Endothelial cell of umbilical vein (primary cell): ENCODE measurements at regions not wholly inside any gene's neighbourhood (a gene's known extent, or its start where the extent isn't known, plus 50 kb on each side); places are given as distances from the start of the nearest gene placed in this dataset.

Experiments used
- BruUV-seq: library from RNA; stranded (reverse); fragments of 400-500 nt; replicated peaks from 2 replicates; lab custom pipeline; 2021; lab: Mats Ljungman, UMichigan
- CTCF ChIA-PET: fragments of 300-600, 350-600 bp; sonication (Branson Sonifier 250); formaldehyde crosslinking; loops from one replicate; lab custom pipeline; 2021; ENCODE audit warnings: antibody characterized with exemption, inconsistent platforms; lab: Charles Lee
- POLR2A ChIA-PET: fragments of 300-600, 350-600 bp; sonication (Branson Sonifier 250); formaldehyde crosslinking; loops from one replicate; lab custom pipeline; 2021; ENCODE audit warnings: antibody characterized with exemption, inconsistent platforms; lab: Charles Lee
- DNase-seq: peaks from one replicate; pipeline ENCODE4 v3.0.0-alpha.2; 2011; ENCODE audit warnings: low read depth, low spot score
- FAIRE-seq: peaks from 2 replicates; lab custom pipeline; 2011; peaks lifted over from hg19 to GRCh38; lab: Jason Lieb, UNC
- H2AFZ ChIP-seq: 2 replicates; pipeline ENCODE4 v1.6.0; 2012; ENCODE audit warnings: low read depth, low read length, control low read depth, inconsistent platforms
- H3K27ac ChIP-seq: 2 replicates; pipeline ENCODE4 v1.5.1; 2011; ENCODE audit warnings: low read depth, mild to moderate bottlenecking, control low read depth, low read length, moderate library complexity; ENCODE audit not compliant: insufficient read depth
- H3K27me3 ChIP-seq, 2 experiments: 2 replicates each; pipeline versions ENCODE4 v1.6.0 to v1.6.1; 2011; ENCODE audit warnings: low read length in 2 of 2, mixed read lengths in 1 of 2; ENCODE audit not compliant: control insufficient read depth in 2 of 2, insufficient read depth in 2 of 2
- H3K36me3 ChIP-seq, 2 experiments: 2 replicates in 1 of 2; 3 replicates in 1 of 2; pipeline ENCODE4 v1.5.1; 2011; ENCODE audit warnings: low read length in 2 of 2, mild to moderate bottlenecking in 1 of 2, moderate library complexity in 1 of 2; ENCODE audit not compliant: control insufficient read depth in 2 of 2, insufficient read depth in 2 of 2; ENCODE audit errors: extremely low read depth in 1 of 2
- H3K4me1 ChIP-seq: 3 replicates; pipeline ENCODE4 v1.5.1; 2011; ENCODE audit warnings: mild to moderate bottlenecking, low read length; ENCODE audit not compliant: control insufficient read depth, insufficient read depth; ENCODE audit errors: extremely low read depth
- H3K4me2 ChIP-seq: 2 replicates; pipeline ENCODE4 v1.6.1; 2011; ENCODE audit warnings: low read length, control low read depth, mixed read lengths; ENCODE audit not compliant: insufficient read depth
- H3K4me3 ChIP-seq, 3 experiments: fragments of 200-600 bp in 1 of 3; sonication (generic), shearing (Covaris generic) in 1 of 3; replicated peaks in 1 of 3; 2 replicates each; pipeline ENCODE4 v1.5.1; 2011 to 2016; ENCODE audit warnings: control low read depth in 3 of 3, low read length in 3 of 3, mild to moderate bottlenecking in 2 of 3, inconsistent platforms in 1 of 3, low read depth in 1 of 3, moderate library complexity in 1 of 3; ENCODE audit not compliant: insufficient read depth in 1 of 3
- H3K79me2 ChIP-seq: 2 replicates; pipeline ENCODE4 v1.6.0; 2012; ENCODE audit warnings: low read length, inconsistent platforms; ENCODE audit not compliant: control insufficient read depth, insufficient read depth
- H3K9ac ChIP-seq: replicated peaks from 2 replicates; pipeline ENCODE3; 2011; ENCODE audit warnings: low read length, control low read depth; ENCODE audit not compliant: insufficient read depth; ENCODE audit errors: extremely low read depth
- H3K9me1 ChIP-seq: replicated peaks from 3 replicates; pipeline ENCODE4 v1.6.0; 2011; ENCODE audit warnings: mild to moderate bottlenecking, low read length; ENCODE audit not compliant: control insufficient read depth, insufficient read depth; ENCODE audit errors: extremely low read depth
- H3K9me3 ChIP-seq: replicated peaks from 2 replicates; pipeline ENCODE4 v1.5.1; 2012; ENCODE audit warnings: low read length, inconsistent platforms; ENCODE audit not compliant: control insufficient read depth, insufficient read depth
- H4K20me1 ChIP-seq: replicated peaks from 2 replicates; pipeline ENCODE3; 2011; ENCODE audit warnings: mild to moderate bottlenecking, low read length; ENCODE audit not compliant: control insufficient read depth, insufficient read depth; ENCODE audit errors: extremely low read depth
- EZH2 ChIP-seq: IDR thresholded peaks from 2 replicates; pipeline ENCODE4 v1.6.1; 2012; ENCODE audit warnings: borderline replicate concordance, low read depth, mild to moderate bottlenecking, moderate library complexity, low read length, inconsistent platforms; ENCODE audit not compliant: severe bottlenecking
- FOS ChIP-seq: IDR thresholded peaks from 2 replicates; pipeline ENCODE4 v1.6.1; 2011; ENCODE audit warnings: mild to moderate bottlenecking, low read length, moderate library complexity, borderline replicate concordance; ENCODE audit not compliant: insufficient read depth
- GATA2 ChIP-seq: IDR thresholded peaks from 2 replicates; pipeline ENCODE4 v1.7.0; 2011; ENCODE audit warnings: low read depth, mild to moderate bottlenecking, moderate library complexity, mixed read lengths, low read length; ENCODE audit not compliant: insufficient read length, insufficient read depth
- JUN ChIP-seq: IDR thresholded peaks from 2 replicates; pipeline ENCODE4 v1.6.1; 2011; ENCODE audit warnings: borderline replicate concordance, low read depth; ENCODE audit not compliant: insufficient read length, insufficient read depth
- MYC ChIP-seq: IDR thresholded peaks from one replicate; pipeline ENCODE4 v1.6.1; 2011; ENCODE audit warnings: mild to moderate bottlenecking, low read depth, low read length
- POLR2A ChIP-seq: IDR thresholded peaks from 2 replicates; pipeline ENCODE4 v1.6.1; 2012; ENCODE audit warnings: low read depth, mild to moderate bottlenecking, control low read depth, low read length
- POLR2AphosphoS5 ChIP-seq: IDR thresholded peaks from 2 replicates; pipeline ENCODE4 v1.6.1; 2012; ENCODE audit warnings: low read depth, mild to moderate bottlenecking, control low read depth, low read length, moderate library complexity; ENCODE audit not compliant: insufficient read depth
- dilution Hi-C: fragments of 300-500 bp; cut with MboI; formaldehyde crosslinking; loops from one replicate; pipeline ENCODE4 v1.15.0; 2019; ENCODE audit warnings: low sequenced_read_pairs; ENCODE audit not compliant: extremely low pct_ligation_motif_present
- intact Hi-C: fragments of 100-400 bp; cut with micrococcal nuclease; formaldehyde crosslinking; loops from one replicate; pipeline ENCODE4 v1.10.0; 2022
- TF ChIP-seq, protein P1 (sequence below), 2 donors: IDR thresholded peaks; 1 replicate in 1 of 2; 2 replicates in 1 of 2; pipeline ENCODE4 v1.5.1; 2011; ENCODE audit warnings: low read length in 2 of 2, mild to moderate bottlenecking in 2 of 2, moderate library complexity in 2 of 2, control low read depth in 1 of 2, inconsistent platforms in 1 of 2, low read depth in 1 of 2; ENCODE audit not compliant: insufficient read depth in 1 of 2; ENCODE audit errors: extremely low read depth in 1 of 2
- TF ChIP-seq, protein P2 (sequence below): IDR thresholded peaks from 2 replicates; pipeline ENCODE4 v1.6.1; 2011; ENCODE audit not compliant: insufficient read depth, insufficient read length

DNA sequence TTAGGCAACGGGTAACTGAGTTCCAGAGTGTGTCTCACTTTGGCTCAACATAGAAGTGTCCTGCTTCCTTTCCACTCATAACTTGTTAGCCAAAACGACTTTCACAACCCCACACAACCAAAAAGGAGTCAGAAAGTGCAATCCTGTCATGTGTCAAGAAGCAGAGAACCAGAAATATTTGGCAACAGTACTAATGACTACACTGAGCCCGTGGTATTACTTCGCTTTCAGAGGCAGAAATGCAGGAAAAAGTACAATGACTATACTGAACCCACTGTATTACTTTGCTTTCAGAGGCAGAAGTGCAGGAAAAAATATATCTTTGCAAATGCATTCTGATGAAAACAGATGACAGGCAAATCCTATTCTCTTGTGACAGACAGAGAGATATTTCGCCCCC, 484.6 kb downstream of the KIF2B start:
- H3K27me3 ChIP-seq = no peaks in the 10 kb centered on the region
- H4K20me1 ChIP-seq = no peaks in the 10 kb centered on the region
- BruUV-seq = no TSS peak
- POLR2A ChIA-PET = no interaction called here
- H3K9me3 ChIP-seq = peaks cover 4% of the 10 kb centered on the region
- H3K36me3 ChIP-seq = no peaks in the 10 kb centered on the region
- H3K4me1 ChIP-seq = no peaks in the 10 kb centered on the region
- H3K4me2 ChIP-seq = no peak overlapping the region
- CTCF ChIA-PET = no interaction called here
- H3K4me3 ChIP-seq = no peak overlapping the region
- TF ChIP-seq FOS (no peak), JUN (no peak), EZH2 (no peak), POLR2AphosphoS5 (no peak)
- TF ChIP-seq, protein P1, sequence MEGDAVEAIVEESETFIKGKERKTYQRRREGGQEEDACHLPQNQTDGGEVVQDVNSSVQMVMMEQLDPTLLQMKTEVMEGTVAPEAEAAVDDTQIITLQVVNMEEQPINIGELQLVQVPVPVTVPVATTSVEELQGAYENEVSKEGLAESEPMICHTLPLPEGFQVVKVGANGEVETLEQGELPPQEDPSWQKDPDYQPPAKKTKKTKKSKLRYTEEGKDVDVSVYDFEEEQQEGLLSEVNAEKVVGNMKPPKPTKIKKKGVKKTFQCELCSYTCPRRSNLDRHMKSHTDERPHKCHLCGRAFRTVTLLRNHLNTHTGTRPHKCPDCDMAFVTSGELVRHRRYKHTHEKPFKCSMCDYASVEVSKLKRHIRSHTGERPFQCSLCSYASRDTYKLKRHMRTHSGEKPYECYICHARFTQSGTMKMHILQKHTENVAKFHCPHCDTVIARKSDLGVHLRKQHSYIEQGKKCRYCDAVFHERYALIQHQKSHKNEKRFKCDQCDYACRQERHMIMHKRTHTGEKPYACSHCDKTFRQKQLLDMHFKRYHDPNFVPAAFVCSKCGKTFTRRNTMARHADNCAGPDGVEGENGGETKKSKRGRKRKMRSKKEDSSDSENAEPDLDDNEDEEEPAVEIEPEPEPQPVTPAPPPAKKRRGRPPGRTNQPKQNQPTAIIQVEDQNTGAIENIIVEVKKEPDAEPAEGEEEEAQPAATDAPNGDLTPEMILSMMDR (IDR thresholded peaks at IDR 0.05; ENCODE audit: extremely low read depth in 1 of 2, insufficient read depth in 1 of 2, low read depth in 1 of 2, low read length in 2 of 2) = no peak
- TF ChIP-seq, protein P2, sequence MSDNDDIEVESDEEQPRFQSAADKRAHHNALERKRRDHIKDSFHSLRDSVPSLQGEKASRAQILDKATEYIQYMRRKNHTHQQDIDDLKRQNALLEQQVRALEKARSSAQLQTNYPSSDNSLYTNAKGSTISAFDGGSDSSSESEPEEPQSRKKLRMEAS = no peak
- no peaks in the 10 kb centered on the region for H3K79me2 ChIP-seq
- no peak for FAIRE-seq
- dilution Hi-C loops (no loop called here), intact Hi-C loops (no loop called here)
- H3K9me1 ChIP-seq = no peaks in the 10 kb centered on the region
- DNase-seq = no peak
- H3K27ac ChIP-seq = no peak overlapping the region
- no peak overlapping the region for H2AFZ ChIP-seq
- no peak overlapping the region for H3K9ac ChIP-seq

DNA sequence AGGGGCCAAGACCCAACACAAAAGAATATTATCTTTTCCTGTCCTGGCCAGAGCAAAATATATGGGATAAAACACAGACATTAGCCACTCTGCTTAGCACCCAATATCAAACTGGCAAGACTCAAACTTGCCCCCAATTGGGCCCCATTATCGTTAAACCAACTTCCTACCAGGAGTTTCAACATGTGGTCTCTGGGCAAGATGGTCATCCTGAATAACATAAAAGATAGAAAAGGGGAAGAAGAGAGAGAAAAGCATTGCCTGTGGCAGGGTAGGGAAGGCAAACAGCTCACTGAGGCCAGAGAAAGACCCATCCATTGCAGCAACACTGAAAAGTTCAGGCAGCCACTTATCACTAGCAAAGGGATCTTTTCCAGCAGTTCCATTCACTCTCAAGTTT, 502.1 kb downstream of the KIF2B start:
- Histone ChIP-seq H3K36me3 (no peaks in the 10 kb centered on the region), H3K9me1 (no peaks in the 10 kb centered on the region), H3K27me3 (no peaks in the 10 kb centered on the region), H3K4me3 (no peak overlapping the region), H4K20me1 (no peaks in the 10 kb centered on the region), H3K9ac (no peak overlapping the region), H3K79me2 (no peaks in the 10 kb centered on the region), H2AFZ (no peak overlapping the region), H3K4me1 (no peaks in the 10 kb centered on the region), H3K9me3 (peaks cover 5% of the 10 kb centered on the region), H3K27ac (no peak overlapping the region), H3K4me2 (no peak overlapping the region)
- FAIRE-seq (no peak), DNase-seq (no peak)
- no TSS peak for BruUV-seq
- dilution Hi-C loops = no loop called here
- TF ChIP-seq, protein P1 (IDR thresholded peaks at IDR 0.05; ENCODE audit: extremely low read depth in 1 of 2, insufficient read depth in 1 of 2, low read depth in 1 of 2, low read length in 2 of 2) = no peak
- TF ChIP-seq GATA2 = no peak
- TF ChIP-seq, protein P2 = no peak
- TF ChIP-seq POLR2A = no peak
- no peak for TF ChIP-seq EZH2
- TF ChIP-seq JUN = no peak
- TF ChIP-seq POLR2AphosphoS5 = no peak
- TF ChIP-seq FOS = no peak
- no peak for TF ChIP-seq MYC
- ChIA-PET CTCF (no interaction called here), POLR2A (no interaction called here)
- intact Hi-C loops = no loop called here
